T-helper 9 cell (primary cell): ENCODE measurements at regions not wholly inside any gene's neighbourhood (a gene's known extent, or its start where the extent isn't known, plus 50 kb on each side); places are given as distances from the start of the nearest gene placed in this dataset.
"Not testable (repeated sequence)": the region's sequence is repeated elsewhere in the genome, so short reads cannot be mapped to it uniquely, and the experiment has no call there.

ENCODE experiments used
- DNase-seq: peaks from one replicate; pipeline ENCODE4 v3.0.0-alpha.2; 2020

- no peak for DNase-seq
These were observed 770.7 kb downstream of the LTN1 start for GRCh38 chr21:28221984-28222383.

GRCh38 chr21:28220680-28221079, 772.0 kb downstream of the LTN1 start:
- DNase-seq: no peak

GRCh38 chr21:28216976-28217523, 775.6 kb downstream of the LTN1 start:
- no peak for DNase-seq

GRCh38 chr21:28215214-28215954, 777.3 kb downstream of the LTN1 start:
- DNase-seq: no peak

- no peak for DNase-seq
These were observed 777.9 kb downstream of the LTN1 start for GRCh38 chr21:28214786-28215185.

GRCh38 chr21:28213261-28213660, 779.4 kb downstream of the LTN1 start:
- no peak for DNase-seq

GRCh38 chr21:28212061-28212460, 780.6 kb downstream of the LTN1 start:
- no peak for DNase-seq

- no peak for DNase-seq
These were observed 785.1 kb downstream of the LTN1 start for GRCh38 chr21:28207436-28208173.

- DNase-seq: no peak
These were observed 792.0 kb downstream of the LTN1 start for GRCh38 chr21:28200726-28201125.

- DNase-seq: no peak
These were observed 795.7 kb downstream of the LTN1 start for GRCh38 chr21:28196981-28197380.

- no peak for DNase-seq
These were observed 799.5 kb downstream of the LTN1 start for GRCh38 chr21:28193189-28193588.

- no peak for DNase-seq
These were observed 806.1 kb downstream of the LTN1 start for GRCh38 chr21:28186604-28187003.

GRCh38 chr21:28181730-28182129, 810.9 kb downstream of the LTN1 start:
- DNase-seq: no peak

GRCh38 chr21:28179136-28179535, 813.5 kb downstream of the LTN1 start:
- no peak for DNase-seq

GRCh38 chr21:28177124-28177523, 815.6 kb downstream of the LTN1 start:
- no peak for DNase-seq

- no peak for DNase-seq
These were observed 818.0 kb downstream of the LTN1 start for GRCh38 chr21:28174701-28175100.

- no peak for DNase-seq
These were observed 818.7 kb downstream of the LTN1 start for GRCh38 chr21:28174006-28174405.

GRCh38 chr21:28172376-28172775, 820.3 kb downstream of the LTN1 start:
- DNase-seq: no peak

GRCh38 chr21:28167366-28167765, 825.3 kb downstream of the LTN1 start:
- DNase-seq: no peak

GRCh38 chr21:28164519-28164918, 828.2 kb downstream of the LTN1 start:
- DNase-seq: not testable (repeated sequence)

- DNase-seq: not testable (repeated sequence)
These were observed 830.6 kb downstream of the LTN1 start for GRCh38 chr21:28162052-28162451.

GRCh38 chr21:28160378-28160777, 832.3 kb downstream of the LTN1 start:
- DNase-seq: no peak

- no peak for DNase-seq
These were observed 833.3 kb downstream of the LTN1 start for GRCh38 chr21:28159396-28159795.

- DNase-seq: no peak
These were observed 836.1 kb downstream of the LTN1 start for GRCh38 chr21:28156590-28156989.
